A673 (cell line): ENCODE measurements at regions not wholly inside any gene's neighbourhood (a gene's known extent, or its start where the extent isn't known, plus 50 kb on each side); places are given as distances from the start of the nearest gene placed in this dataset.
"Not testable (repeated sequence)": the region's sequence is repeated elsewhere in the genome, so short reads cannot be mapped to it uniquely, and the experiment has no call there.

Experiments used
- CTCF ChIP-seq: fragments of 300-800, 200-600 bp; sonication (generic); conservative IDR thresholded peaks from 2 replicates; pipeline ENCODE4 v1.5.1; 2017; ENCODE audit warnings: low read depth, mild to moderate bottlenecking, antibody characterized with exemption, low read length, moderate library complexity, mixed read lengths
- EZH2 ChIP-seq: fragments of 200-600 bp; sonication (generic); IDR thresholded peaks from 2 replicates; pipeline ENCODE4 v1.6.1; 2017; ENCODE audit warnings: borderline replicate concordance, low read depth, mild to moderate bottlenecking, mixed read lengths, antibody characterized with exemption, low read length; ENCODE audit not compliant: poor library complexity, severe bottlenecking

- not testable (repeated sequence) for TF ChIP-seq CTCF, EZH2
Measured at GRCh38 chrX:45546697-45547096, 346.0 kb upstream of the DIPK2B start.
